Stimulated activated naive CD8-positive, alpha-beta T cell treated with anti-CD3 and anti-CD28 coated beads, Interleukin-15, amount 100 ng/mL, for 72 hours (primary cell): ENCODE measurements at regions not wholly inside any gene's neighbourhood (a gene's known extent, or its start where the extent isn't known, plus 50 kb on each side); places are given as distances from the start of the nearest gene placed in this dataset.
A peak's percentile ranks its signal among the peaks of the same experiment; 100 is the strongest.

ENCODE experiments used
- ATAC-seq: fragments of 150-1000 bp; cut with Tn5 transposase; 2 replicates; pipeline ENCODE4 v1.10.0; 2021; ENCODE audit warnings: mild to moderate bottlenecking, moderate library complexity
- DNase-seq, 2 donors: peaks; one replicate each; pipeline ENCODE4 v3.0.0; 2021 to 2022
- H3K27ac Mint-ChIP-seq, 2 donors: one replicate each; pipeline ENCODE4 v1.8.0; 2022; ENCODE audit warnings: mild to moderate bottlenecking in 2 of 2, mixed read lengths in 2 of 2, moderate library complexity in 2 of 2
- H3K27me3 Mint-ChIP-seq: one replicate; pipeline ENCODE4 v1.8.0; 2022; ENCODE audit warnings: mixed read lengths
- H3K4me1 Mint-ChIP-seq: one replicate; pipeline ENCODE4 v1.8.0; 2022; ENCODE audit warnings: mild to moderate bottlenecking, mixed read lengths
- H3K4me3 Mint-ChIP-seq, 2 donors: one replicate each; pipeline ENCODE4 v1.8.0; 2022; ENCODE audit warnings: mild to moderate bottlenecking in 2 of 2, mixed read lengths in 2 of 2, moderate library complexity in 1 of 2
- H3K9me3 Mint-ChIP-seq, 2 donors: one replicate each; pipeline ENCODE4 v1.8.0; 2022; ENCODE audit warnings: mixed read lengths in 2 of 2

DNA sequence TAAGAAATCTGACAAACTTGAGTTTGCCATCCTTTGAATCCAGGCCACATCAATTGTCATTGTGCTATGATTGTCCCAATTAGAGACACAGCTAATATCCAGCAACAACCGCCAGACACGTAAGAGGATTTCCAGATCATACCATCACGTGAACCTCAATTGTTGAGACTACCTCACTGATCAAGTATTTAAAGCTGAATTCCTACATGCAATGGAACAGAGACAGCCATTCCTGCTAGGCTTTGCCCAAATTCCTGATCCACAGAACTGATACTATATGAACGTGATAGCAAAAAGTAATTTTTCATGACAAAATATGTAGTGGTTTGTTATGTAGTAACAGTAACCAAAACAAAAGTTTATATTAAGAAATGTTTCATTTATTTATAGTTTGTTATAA is 657.7 kb downstream of the PRR16 start:
- H3K9me3 Mint-ChIP-seq: peaks cover 0 to 1% of the 10 kb centered on the region in 2 donors
- no peak overlapping the region for H3K27ac Mint-ChIP-seq
- no peak for ATAC-seq
- no peaks in the 10 kb centered on the region for H3K4me1 Mint-ChIP-seq
- no peak overlapping the region for H3K4me3 Mint-ChIP-seq
- DNase-seq: no peak
- no peaks in the 10 kb centered on the region for H3K27me3 Mint-ChIP-seq

- no peak overlapping the region for H3K4me3 Mint-ChIP-seq
- H3K9me3 Mint-ChIP-seq: peaks cover 0 to 15% of the 10 kb centered on the region in 2 donors
- ATAC-seq: no peak
- DNase-seq: no peak
- no peaks in the 10 kb centered on the region for H3K27me3 Mint-ChIP-seq
- no peak overlapping the region for H3K27ac Mint-ChIP-seq
- no peaks in the 10 kb centered on the region for H3K4me1 Mint-ChIP-seq
Measured at GRCh38 chr5:121138495-121138907, 674.4 kb downstream of the PRR16 start.

GRCh38 chr5:121138952-121139351 is 674.9 kb downstream of the PRR16 start:
- ATAC-seq: no peak
- H3K4me3 Mint-ChIP-seq: no peak overlapping the region
- no peak overlapping the region for H3K27ac Mint-ChIP-seq
- no peaks in the 10 kb centered on the region for H3K4me1 Mint-ChIP-seq
- peaks cover 0 to 15% of the 10 kb centered on the region in 2 donors for H3K9me3 Mint-ChIP-seq
- H3K27me3 Mint-ChIP-seq: no peaks in the 10 kb centered on the region
- no peak for DNase-seq

DNA sequence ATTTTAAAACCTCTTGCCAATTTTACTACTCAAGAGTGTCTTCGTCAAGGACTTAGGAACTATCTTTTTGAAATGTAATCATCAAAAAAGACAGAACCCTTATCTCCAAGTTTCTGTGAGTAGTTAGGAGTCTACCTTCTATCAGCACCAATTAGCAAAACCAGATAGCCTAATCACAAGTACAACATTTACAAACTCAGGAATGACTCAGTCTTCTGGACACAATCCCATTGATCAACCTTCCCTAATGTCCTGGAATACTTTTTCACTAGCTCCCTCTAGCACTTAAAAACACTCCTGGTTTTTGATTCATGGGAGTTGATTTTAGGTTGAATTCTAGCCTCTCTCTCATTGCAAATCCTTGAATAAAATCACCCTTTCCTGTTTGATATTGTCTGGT is 680.7 kb downstream of the PRR16 start:
- DNase-seq (no peak), ATAC-seq (no peak)
- no peaks in the 10 kb centered on the region for H3K27me3 Mint-ChIP-seq
- no peak overlapping the region for H3K4me3 Mint-ChIP-seq
- no peaks in the 10 kb centered on the region for H3K4me1 Mint-ChIP-seq
- no peak overlapping the region for H3K27ac Mint-ChIP-seq
- peaks cover 4 to 21% of the 10 kb centered on the region in 2 donors for H3K9me3 Mint-ChIP-seq

DNA sequence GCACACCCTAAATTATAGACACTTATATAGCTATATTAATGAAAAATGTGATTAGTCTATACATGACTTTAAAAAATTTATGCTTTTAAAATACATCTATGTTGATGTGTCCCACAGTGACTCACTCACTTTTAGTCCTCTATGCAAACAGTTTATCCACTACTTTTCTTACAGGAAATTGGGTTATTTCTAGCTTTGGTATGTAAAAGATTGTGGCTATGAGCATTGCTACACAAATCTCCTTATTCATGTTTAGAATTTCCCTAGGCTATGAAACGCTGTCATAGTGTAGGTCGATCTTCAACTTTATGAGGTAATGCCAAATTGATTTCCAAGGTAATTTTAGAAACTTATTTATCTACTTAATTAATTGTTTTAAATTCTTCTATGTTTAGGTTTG is 687.4 kb downstream of the PRR16 start:
- ATAC-seq (no peak), DNase-seq (no peak)
- no peak overlapping the region for H3K27ac Mint-ChIP-seq
- H3K4me1 Mint-ChIP-seq: no peaks in the 10 kb centered on the region
- H3K27me3 Mint-ChIP-seq: no peaks in the 10 kb centered on the region
- no peak overlapping the region for H3K4me3 Mint-ChIP-seq
- H3K9me3 Mint-ChIP-seq: peaks cover 7 to 19% of the 10 kb centered on the region in 2 donors

GRCh38 chr5:121152411-121152810 is 688.3 kb downstream of the PRR16 start:
- Mint-ChIP-seq H3K9me3 (peaks cover 7 to 20% of the 10 kb centered on the region in 2 donors), H3K27me3 (no peaks in the 10 kb centered on the region), H3K27ac (no peak overlapping the region), H3K4me1 (no peaks in the 10 kb centered on the region), H3K4me3 (no peak overlapping the region)
- no peak for ATAC-seq
- no peak for DNase-seq

DNA sequence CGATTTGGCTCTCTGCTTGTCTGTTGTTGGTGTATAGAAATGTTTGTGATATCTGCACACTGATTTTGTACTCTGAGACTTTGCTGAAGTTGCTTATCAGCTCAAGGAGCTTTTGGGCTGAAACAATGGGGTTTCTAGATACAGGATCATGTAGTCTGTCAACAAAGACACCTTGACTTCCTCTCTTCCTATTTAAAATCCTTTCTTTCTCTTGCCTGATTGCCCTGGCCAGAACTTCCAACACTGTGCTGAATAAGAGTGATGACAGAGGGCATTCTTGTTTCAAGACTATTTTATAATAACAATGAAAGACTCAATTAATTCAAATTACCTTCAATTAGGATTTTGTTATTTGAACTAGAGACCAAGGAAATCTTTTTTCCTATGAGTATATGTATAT is 692.5 kb downstream of the PRR16 start:
- Mint-ChIP-seq H3K4me1 (no peaks in the 10 kb centered on the region), H3K27me3 (no peaks in the 10 kb centered on the region), H3K27ac (no peak overlapping the region), H3K4me3 (no peak overlapping the region), H3K9me3 (peaks cover 3 to 7% of the 10 kb centered on the region in 2 donors)
- DNase-seq (no peak), ATAC-seq (no peak)

DNA sequence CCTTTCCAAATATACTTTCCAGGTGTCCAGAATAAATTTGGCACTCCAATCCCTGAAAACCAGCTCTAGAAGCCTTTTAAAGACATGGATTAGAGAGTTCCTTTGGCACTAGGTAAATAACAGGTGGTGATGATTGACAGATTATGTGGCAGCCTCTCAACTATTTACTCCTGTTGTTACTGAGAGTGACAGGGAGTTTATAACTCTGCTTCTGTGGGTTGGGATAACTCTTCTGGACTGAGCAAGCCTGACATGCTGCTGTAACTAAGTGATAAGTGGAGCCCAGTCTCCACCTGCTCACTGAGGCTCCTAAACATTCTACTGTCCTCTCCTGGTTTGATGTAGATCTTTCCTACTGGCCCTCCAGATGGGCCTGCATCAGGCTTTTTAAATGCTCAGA is 693.2 kb upstream of the FTMT start:
- DNase-seq (no peak), ATAC-seq (no peak)
- H3K27ac Mint-ChIP-seq: no peak overlapping the region
- H3K9me3 Mint-ChIP-seq: peaks cover 0 to 7% of the 10 kb centered on the region in 2 donors
- no peaks in the 10 kb centered on the region for H3K4me1 Mint-ChIP-seq
- no peaks in the 10 kb centered on the region for H3K27me3 Mint-ChIP-seq
- H3K4me3 Mint-ChIP-seq: no peak overlapping the region

GRCh38 chr5:121160591-121160990 is 691.1 kb upstream of the FTMT start:
- H3K4me1 Mint-ChIP-seq: no peaks in the 10 kb centered on the region

GRCh38 chr5:121164632-121165031 is 687.0 kb upstream of the FTMT start:
- H3K27me3 Mint-ChIP-seq: no peaks in the 10 kb centered on the region
- ATAC-seq (no peak), DNase-seq (no peak)
- no peaks in the 10 kb centered on the region for H3K9me3 Mint-ChIP-seq
- no peak overlapping the region for H3K27ac Mint-ChIP-seq
- no peaks in the 10 kb centered on the region for H3K4me1 Mint-ChIP-seq
- no peak overlapping the region for H3K4me3 Mint-ChIP-seq

More at GRCh38 chr5:121160591-121160990, 691.1 kb upstream of the FTMT start:
- no peak overlapping the region for H3K4me3 Mint-ChIP-seq
- DNase-seq (no peak), ATAC-seq (no peak)
- H3K9me3 Mint-ChIP-seq: peaks cover 0 to 7% of the 10 kb centered on the region in 2 donors
- no peak overlapping the region for H3K27ac Mint-ChIP-seq
- no peaks in the 10 kb centered on the region for H3K27me3 Mint-ChIP-seq

DNA sequence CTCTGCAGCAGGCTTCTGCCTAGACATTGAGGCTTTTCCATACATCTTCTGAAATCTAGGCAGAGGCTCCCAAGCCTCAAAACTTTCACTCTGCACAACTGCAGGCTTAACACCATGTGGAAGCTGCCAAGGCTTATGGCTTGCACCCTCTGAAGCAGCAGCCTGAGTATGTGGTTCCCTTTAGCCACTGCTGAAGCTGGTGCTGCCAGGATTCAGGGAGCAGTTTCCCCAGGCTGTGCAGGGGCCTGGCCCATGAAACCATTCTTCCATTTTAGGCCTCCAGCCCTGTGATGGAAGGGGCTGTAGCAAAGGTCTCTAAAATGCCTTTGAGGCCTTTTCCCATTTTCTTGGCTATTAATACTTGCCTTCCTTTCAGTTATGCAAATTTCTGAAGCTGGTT is 680.3 kb upstream of the FTMT start:
- H3K9me3 Mint-ChIP-seq: peaks cover 0 to 4% of the 10 kb centered on the region in 2 donors
- DNase-seq: no peak
- H3K4me3 Mint-ChIP-seq: no peak overlapping the region
- H3K27me3 Mint-ChIP-seq: no peaks in the 10 kb centered on the region
- no peak overlapping the region for H3K27ac Mint-ChIP-seq
- ATAC-seq: peak; percentile 15
- H3K4me1 Mint-ChIP-seq: no peaks in the 10 kb centered on the region

DNA sequence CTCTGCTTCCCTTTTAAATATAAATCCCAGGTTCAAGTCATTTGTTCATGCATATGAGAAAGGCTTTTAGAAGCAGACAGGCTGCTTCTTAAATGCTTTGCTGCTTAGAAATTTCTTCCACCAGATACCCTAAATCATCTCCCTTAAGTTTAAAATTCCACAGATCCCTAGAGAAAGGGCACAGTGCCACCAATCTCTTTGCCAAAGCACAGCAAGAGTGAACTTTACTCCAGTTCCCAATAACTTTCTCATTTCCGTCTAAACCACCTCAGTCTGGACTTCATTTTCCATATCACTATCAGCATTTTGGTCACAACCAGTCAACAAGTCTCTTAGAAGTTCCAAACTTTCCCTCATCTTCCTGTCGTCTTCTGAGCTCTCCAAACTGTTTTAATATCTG is 679.8 kb upstream of the FTMT start:
- Mint-ChIP-seq H3K4me1 (no peaks in the 10 kb centered on the region), H3K9me3 (peaks cover 0 to 4% of the 10 kb centered on the region in 2 donors), H3K4me3 (no peak overlapping the region), H3K27me3 (no peaks in the 10 kb centered on the region), H3K27ac (no peak overlapping the region)
- DNase-seq (no peak), ATAC-seq (no peak)

- Mint-ChIP-seq H3K27me3 (no peaks in the 10 kb centered on the region), H3K4me3 (no peak overlapping the region), H3K27ac (no peak overlapping the region), H3K9me3 (peaks cover 0 to 4% of the 10 kb centered on the region in 2 donors), H3K4me1 (no peaks in the 10 kb centered on the region)
- ATAC-seq: no peak
- no peak for DNase-seq
Measured at GRCh38 chr5:121174351-121174750, 677.3 kb upstream of the FTMT start.

GRCh38 chr5:121175986-121176385 is 675.7 kb upstream of the FTMT start:
- ATAC-seq (no peak), DNase-seq (no peak)
- H3K4me1 Mint-ChIP-seq: no peaks in the 10 kb centered on the region
- no peak overlapping the region for H3K4me3 Mint-ChIP-seq
- no peaks in the 10 kb centered on the region for H3K27me3 Mint-ChIP-seq
- no peak overlapping the region for H3K27ac Mint-ChIP-seq
- peaks cover 0 to 4% of the 10 kb centered on the region in 2 donors for H3K9me3 Mint-ChIP-seq

DNA sequence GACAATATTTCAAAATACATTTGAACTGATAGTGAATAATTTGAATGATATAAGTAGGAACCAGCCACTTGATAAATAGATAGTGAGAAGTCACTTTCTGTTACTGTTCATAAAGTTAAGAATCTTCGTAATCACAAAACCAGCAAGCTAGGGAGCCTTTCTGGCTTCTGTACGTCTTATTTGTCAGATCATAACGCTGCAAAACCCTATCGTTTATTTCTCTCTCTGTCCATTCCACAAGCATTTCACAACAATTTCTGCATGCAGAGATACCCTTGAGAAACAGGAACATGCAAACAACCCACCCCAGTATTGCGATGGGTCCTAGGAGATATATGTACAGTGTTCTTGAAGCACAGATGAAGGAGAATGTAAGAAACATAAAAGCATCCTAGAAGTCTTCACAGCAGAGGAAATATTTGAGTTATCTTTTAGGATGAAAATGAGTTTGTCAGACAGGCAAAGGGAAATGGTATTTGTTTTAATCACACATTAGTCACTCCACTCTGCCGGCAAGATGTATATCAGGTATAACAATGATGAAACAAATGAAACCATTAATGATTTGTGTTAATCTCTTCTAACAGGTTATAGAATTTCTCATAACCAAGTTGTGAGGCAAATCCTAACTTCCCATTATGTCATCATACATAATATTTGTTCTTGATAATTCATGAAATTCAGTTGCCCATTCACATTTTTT is 668.7 kb upstream of the FTMT start:
- Mint-ChIP-seq H3K4me1 (no peaks in the 10 kb centered on the region), H3K4me3 (no peak overlapping the region), H3K27ac (no peak overlapping the region), H3K27me3 (no peaks in the 10 kb centered on the region), H3K9me3 (no peaks in the 10 kb centered on the region)
- DNase-seq (no peak), ATAC-seq (no peak)

- DNase-seq: no peak
- Mint-ChIP-seq H3K27me3 (no peaks in the 10 kb centered on the region), H3K9me3 (peaks cover 0 to 6% of the 10 kb centered on the region in 2 donors), H3K4me3 (no peak overlapping the region), H3K4me1 (no peaks in the 10 kb centered on the region), H3K27ac (no peak overlapping the region)
- ATAC-seq: no peak
Measured at GRCh38 chr5:121188849-121189248, 662.8 kb upstream of the FTMT start.
